ENCODE measurements at regions not wholly inside any gene's neighbourhood (a gene's known extent, or its start where the extent isn't known, plus 50 kb on each side); places are given as distances from the start of the nearest gene placed in this dataset.

DNA sequence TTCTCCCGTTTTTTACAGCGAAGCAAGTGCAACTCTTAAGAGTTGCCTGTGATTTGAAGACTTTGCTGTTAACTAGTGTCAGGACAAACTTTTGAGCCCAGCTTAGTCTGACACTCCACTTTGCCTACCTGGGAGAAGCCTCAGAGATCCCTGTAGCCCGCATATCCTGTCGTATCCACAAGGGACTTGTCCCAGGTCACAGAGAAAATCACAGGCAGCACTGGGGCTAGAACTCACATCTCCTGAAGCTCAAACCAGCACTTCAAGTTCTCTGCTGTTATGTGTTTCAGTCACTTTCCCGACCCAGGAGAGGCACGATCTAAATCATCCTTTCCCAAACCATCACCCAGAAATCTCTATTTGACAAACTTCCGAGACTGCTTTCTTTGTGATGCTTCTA lies 584.5 kb downstream of the ACTL7B start:
- DNase-seq (ENCODE audit: low read depth, low spot score): peak; percentile 11
- H3K4me3 ChIP-seq (ENCODE audit: insufficient read length, low read depth): no peak overlapping the region
- H3K9me3 ChIP-seq (ENCODE audit: insufficient read depth, low read length): no peaks in the 10 kb centered on the region
- no peak for TF ChIP-seq YY1 (IDR thresholded peaks at IDR 0.05; ENCODE audit: insufficient read depth, insufficient read length)
- no peak for TF ChIP-seq ZNF274 (IDR thresholded peaks at IDR 0.05; ENCODE audit: low read depth, low read length)
- no peak for TF ChIP-seq SUZ12 (IDR thresholded peaks at IDR 0.05; ENCODE audit: extremely low read depth, insufficient read depth, insufficient read length)
- no peaks in the 10 kb centered on the region for H3K36me3 ChIP-seq (ENCODE audit: insufficient read depth, insufficient read length, low read length)
- no peak overlapping the region for H3K9ac ChIP-seq (ENCODE audit: insufficient read length, low read depth)
- H3K4me1 ChIP-seq (ENCODE audit: insufficient read depth, insufficient read length): peaks cover 3% of the 10 kb centered on the region
- H3K27me3 ChIP-seq (ENCODE audit: insufficient read depth, insufficient read length): no peaks in the 10 kb centered on the region

DNA sequence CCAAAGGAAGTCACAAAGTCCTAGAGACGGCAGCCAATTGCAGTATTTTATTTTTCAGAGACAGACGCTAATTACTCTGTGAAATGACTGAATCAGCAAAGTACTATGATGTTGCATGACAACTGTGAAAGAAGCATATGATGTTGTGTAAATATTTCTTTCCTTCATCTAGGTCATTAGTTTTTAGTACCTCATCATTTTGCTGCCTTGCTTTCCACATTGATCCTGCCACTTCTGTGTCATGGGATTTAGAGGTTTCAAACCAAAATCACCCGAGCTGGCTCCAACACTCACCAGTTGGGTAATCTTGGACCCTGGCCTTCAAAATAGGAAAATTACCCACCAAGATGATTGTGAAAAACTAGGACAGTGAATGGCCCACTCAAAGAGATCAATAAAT lies 585.2 kb downstream of the ACTL7B start:
- Histone ChIP-seq H3K9me3 (ENCODE audit: insufficient read depth, low read length) (no peaks in the 10 kb centered on the region), H3K27me3 (ENCODE audit: insufficient read depth, insufficient read length) (no peaks in the 10 kb centered on the region), H3K4me3 (ENCODE audit: insufficient read length, low read depth) (no peak overlapping the region), H3K36me3 (ENCODE audit: insufficient read depth, insufficient read length, low read length) (no peaks in the 10 kb centered on the region), H3K9ac (ENCODE audit: insufficient read length, low read depth) (no peak overlapping the region), H3K4me1 (ENCODE audit: insufficient read depth, insufficient read length) (peaks cover 3% of the 10 kb centered on the region)
- no peak for TF ChIP-seq SUZ12 (IDR thresholded peaks at IDR 0.05; ENCODE audit: extremely low read depth, insufficient read depth, insufficient read length)
- TF ChIP-seq YY1 (IDR thresholded peaks at IDR 0.05; ENCODE audit: insufficient read depth, insufficient read length): no peak
- no peak for TF ChIP-seq ZNF274 (IDR thresholded peaks at IDR 0.05; ENCODE audit: low read depth, low read length)
- no peak for DNase-seq (ENCODE audit: low read depth, low spot score)

DNA sequence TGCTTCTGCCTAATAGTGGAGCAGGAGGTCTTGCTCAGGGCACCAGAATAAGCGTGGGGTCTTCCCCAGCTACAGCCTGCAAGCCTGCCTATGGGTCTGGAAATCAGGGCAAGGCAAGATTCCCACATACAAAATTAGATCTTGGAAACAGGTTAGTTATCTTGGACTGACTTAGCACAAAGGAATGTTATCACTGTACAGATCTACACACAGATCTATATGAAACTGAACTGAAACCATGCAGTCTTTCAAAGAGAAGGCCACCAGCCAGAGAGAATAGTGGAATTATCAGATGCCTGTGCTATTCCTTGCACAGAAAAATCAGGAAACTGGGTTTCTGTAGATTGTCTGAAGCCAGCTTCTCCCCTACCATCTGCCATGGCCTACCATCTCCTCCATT lies 585.7 kb downstream of the ACTL7B start:
- no peaks in the 10 kb centered on the region for H3K36me3 ChIP-seq (ENCODE audit: insufficient read depth, insufficient read length, low read length)
- TF ChIP-seq YY1 (IDR thresholded peaks at IDR 0.05; ENCODE audit: insufficient read depth, insufficient read length) (no peak), SUZ12 (IDR thresholded peaks at IDR 0.05; ENCODE audit: extremely low read depth, insufficient read depth, insufficient read length) (no peak), ZNF274 (IDR thresholded peaks at IDR 0.05; ENCODE audit: low read depth, low read length) (no peak)
- DNase-seq (ENCODE audit: low read depth, low spot score): no peak
- H3K4me3 ChIP-seq (ENCODE audit: insufficient read length, low read depth): no peak overlapping the region
- peaks cover 3% of the 10 kb centered on the region for H3K4me1 ChIP-seq (ENCODE audit: insufficient read depth, insufficient read length)
- no peaks in the 10 kb centered on the region for H3K9me3 ChIP-seq (ENCODE audit: insufficient read depth, low read length)
- no peaks in the 10 kb centered on the region for H3K27me3 ChIP-seq (ENCODE audit: insufficient read depth, insufficient read length)
- H3K9ac ChIP-seq (ENCODE audit: insufficient read length, low read depth): no peak overlapping the region

DNA sequence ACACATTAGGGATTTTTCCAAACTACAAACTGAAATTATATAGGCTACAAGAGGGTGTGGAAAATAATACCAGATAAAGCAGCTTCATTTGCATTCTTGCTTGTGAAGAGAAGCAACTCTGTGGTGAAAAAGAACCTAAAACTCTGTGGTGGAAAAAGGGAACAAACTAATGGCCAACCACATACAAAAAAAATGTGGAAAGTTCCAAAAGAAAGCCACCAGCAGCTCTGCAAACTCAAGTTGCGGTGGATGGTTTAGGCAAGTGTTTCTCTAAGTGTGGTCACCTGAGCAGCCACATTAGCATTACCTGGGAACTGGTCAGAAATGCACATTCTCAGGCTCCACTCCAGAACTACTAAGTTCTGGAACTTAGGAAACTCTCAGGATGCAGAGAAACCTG lies 586.4 kb downstream of the ACTL7B start:
- Histone ChIP-seq H3K27me3 (ENCODE audit: insufficient read depth, insufficient read length) (no peaks in the 10 kb centered on the region), H3K4me1 (ENCODE audit: insufficient read depth, insufficient read length) (peaks cover 3% of the 10 kb centered on the region), H3K9me3 (ENCODE audit: insufficient read depth, low read length) (no peaks in the 10 kb centered on the region), H3K36me3 (ENCODE audit: insufficient read depth, insufficient read length, low read length) (no peaks in the 10 kb centered on the region), H3K4me3 (ENCODE audit: insufficient read length, low read depth) (no peak overlapping the region), H3K9ac (ENCODE audit: insufficient read length, low read depth) (no peak overlapping the region)
- DNase-seq (ENCODE audit: low read depth, low spot score): no peak
- no peak for TF ChIP-seq YY1 (IDR thresholded peaks at IDR 0.05; ENCODE audit: insufficient read depth, insufficient read length)
- TF ChIP-seq ZNF274 (IDR thresholded peaks at IDR 0.05; ENCODE audit: low read depth, low read length): no peak
- no peak for TF ChIP-seq SUZ12 (IDR thresholded peaks at IDR 0.05; ENCODE audit: extremely low read depth, insufficient read depth, insufficient read length)

DNA sequence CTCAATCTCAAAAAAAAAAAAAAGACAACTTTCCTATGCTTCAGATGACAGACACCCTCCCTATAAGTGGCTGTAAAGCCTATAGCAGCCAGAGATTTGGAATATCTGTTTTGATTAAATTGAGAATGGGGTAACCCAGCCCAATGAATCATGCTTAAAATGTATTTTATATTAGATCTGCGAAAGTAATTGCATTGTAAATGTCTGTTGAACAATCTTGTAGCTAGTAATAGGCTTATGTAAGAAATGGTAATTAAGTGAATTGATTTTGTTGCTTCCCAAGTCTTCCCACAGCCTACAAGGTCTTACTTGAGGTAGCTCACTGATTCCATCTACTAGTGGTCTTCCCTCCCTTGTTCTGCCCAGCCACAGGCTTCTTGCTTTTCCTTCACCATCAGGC lies 590.7 kb downstream of the ACTL7B start:
- TF ChIP-seq ZNF274 (IDR thresholded peaks at IDR 0.05; ENCODE audit: low read depth, low read length) (no peak), SUZ12 (IDR thresholded peaks at IDR 0.05; ENCODE audit: extremely low read depth, insufficient read depth, insufficient read length) (no peak), YY1 (IDR thresholded peaks at IDR 0.05; ENCODE audit: insufficient read depth, insufficient read length) (no peak)
- H3K4me1 ChIP-seq (ENCODE audit: insufficient read depth, insufficient read length): no peaks in the 10 kb centered on the region
- no peaks in the 10 kb centered on the region; the same call in 1 of the 2 replicates for H3K9me3 ChIP-seq (ENCODE audit: insufficient read depth, low read length)

DNA sequence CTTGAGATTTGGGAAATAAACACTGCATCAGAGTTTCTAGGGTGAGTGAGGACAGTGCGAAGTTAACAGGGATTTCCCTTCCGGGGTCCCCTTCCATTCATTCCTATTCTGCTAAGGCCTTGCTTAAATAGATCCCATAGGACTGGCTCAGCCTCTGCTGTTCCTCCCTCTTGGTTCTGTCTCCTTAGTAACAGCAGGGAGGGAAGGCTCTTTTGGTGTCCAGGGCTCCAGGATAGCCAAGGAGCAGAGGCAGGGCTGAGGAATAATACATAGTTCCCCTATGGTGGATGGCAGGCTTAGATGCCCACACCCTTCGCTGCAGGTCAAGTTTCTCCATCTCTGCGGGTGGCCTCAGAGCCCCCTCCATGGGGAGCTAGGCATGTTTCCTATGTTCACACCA lies 591.7 kb downstream of the ACTL7B start:
- no peak overlapping the region for H3K9ac ChIP-seq (ENCODE audit: insufficient read length, low read depth)
- no peak for DNase-seq (ENCODE audit: low read depth, low spot score)

More for the DNA sequence above, 590.7 kb downstream of the ACTL7B start:
- no peaks in the 10 kb centered on the region for H3K27me3 ChIP-seq (ENCODE audit: insufficient read depth, insufficient read length)
- no peak overlapping the region for H3K4me3 ChIP-seq (ENCODE audit: insufficient read length, low read depth)
- no peaks in the 10 kb centered on the region for H3K36me3 ChIP-seq (ENCODE audit: insufficient read depth, insufficient read length, low read length)
- H3K9ac ChIP-seq (ENCODE audit: insufficient read length, low read depth): no peak overlapping the region
- no peak for DNase-seq (ENCODE audit: low read depth, low spot score)

DNA sequence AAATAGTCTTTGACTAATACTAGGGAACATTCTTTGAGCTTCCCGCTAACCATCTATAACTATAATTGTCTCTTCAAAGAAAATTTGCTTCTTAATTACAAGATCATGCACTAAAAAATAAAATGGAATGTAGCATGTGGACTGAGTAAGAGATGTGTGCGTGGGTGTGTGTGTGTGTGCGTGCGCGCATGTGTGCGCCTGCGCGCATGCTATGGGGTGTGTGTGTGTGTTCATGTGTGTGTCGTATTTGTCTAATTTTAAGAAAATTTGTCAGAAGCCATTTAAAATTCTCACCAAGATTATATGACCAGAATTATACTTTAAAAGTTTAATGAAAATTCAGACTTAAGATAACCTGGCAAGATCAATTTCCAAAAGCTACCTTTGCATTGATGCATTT lies 593.0 kb downstream of the ACTL7B start:
- H3K9me3 ChIP-seq (ENCODE audit: insufficient read depth, low read length): no peaks in the 10 kb centered on the region; the same call in 1 of the 2 replicates
- H3K9ac ChIP-seq (ENCODE audit: insufficient read length, low read depth): no peak overlapping the region
- no peaks in the 10 kb centered on the region for H3K27me3 ChIP-seq (ENCODE audit: insufficient read depth, insufficient read length)
- DNase-seq (ENCODE audit: low read depth, low spot score): no peak
- no peaks in the 10 kb centered on the region for H3K36me3 ChIP-seq (ENCODE audit: insufficient read depth, insufficient read length, low read length)
- H3K4me3 ChIP-seq (ENCODE audit: insufficient read length, low read depth): no peak overlapping the region
- H3K4me1 ChIP-seq (ENCODE audit: insufficient read depth, insufficient read length): no peaks in the 10 kb centered on the region
- no peak for TF ChIP-seq SUZ12 (IDR thresholded peaks at IDR 0.05; ENCODE audit: extremely low read depth, insufficient read depth, insufficient read length)
- no peak for TF ChIP-seq YY1 (IDR thresholded peaks at IDR 0.05; ENCODE audit: insufficient read depth, insufficient read length)
- no peak for TF ChIP-seq ZNF274 (IDR thresholded peaks at IDR 0.05; ENCODE audit: low read depth, low read length)

More for the DNA sequence above, 591.7 kb downstream of the ACTL7B start:
- Histone ChIP-seq H3K9me3 (ENCODE audit: insufficient read depth, low read length) (no peaks in the 10 kb centered on the region; the same call in 1 of the 2 replicates), H3K36me3 (ENCODE audit: insufficient read depth, insufficient read length, low read length) (no peaks in the 10 kb centered on the region), H3K27me3 (ENCODE audit: insufficient read depth, insufficient read length) (no peaks in the 10 kb centered on the region), H3K4me3 (ENCODE audit: insufficient read length, low read depth) (no peak overlapping the region), H3K4me1 (ENCODE audit: insufficient read depth, insufficient read length) (no peaks in the 10 kb centered on the region)
- TF ChIP-seq SUZ12 (IDR thresholded peaks at IDR 0.05; ENCODE audit: extremely low read depth, insufficient read depth, insufficient read length): no peak
- TF ChIP-seq YY1 (IDR thresholded peaks at IDR 0.05; ENCODE audit: insufficient read depth, insufficient read length): no peak

Data from NT2/D1 (cell line).